ENCODE measurements at regions not wholly inside any gene's neighbourhood (a gene's known extent, or its start where the extent isn't known, plus 50 kb on each side); places are given as distances from the start of the nearest gene placed in this dataset.

- TF ChIP-seq CTCF (IDR thresholded peaks at IDR 0.05): no peak
- Mint-ChIP-seq H3K27ac (ENCODE audit: unreplicated experiment) (peak overlapping the region; percentile 70), H3K4me3 (ENCODE audit: unreplicated experiment) (no peak overlapping the region), H3K9me3 (ENCODE audit: unreplicated experiment) (peaks cover 11% of the 10 kb centered on the region), H3K4me1 (ENCODE audit: unreplicated experiment) (peaks cover 37% of the 10 kb centered on the region), H3K27me3 (ENCODE audit: unreplicated experiment) (no peaks in the 10 kb centered on the region), H3K36me3 (ENCODE audit: unreplicated experiment) (peaks cover 8% of the 10 kb centered on the region)
- DNase-seq (ENCODE audit: extremely low spot score, unreplicated experiment): no peak
These were observed 780.6 kb downstream of the INHBA start for GRCh38 chr7:40922316-40922670.

GRCh38 chr7:40921589-40922315, 781.1 kb downstream of the INHBA start:
- no peak overlapping the region for H3K4me3 Mint-ChIP-seq (ENCODE audit: unreplicated experiment)
- H3K27me3 Mint-ChIP-seq (ENCODE audit: unreplicated experiment): no peaks in the 10 kb centered on the region
- H3K4me1 Mint-ChIP-seq (ENCODE audit: unreplicated experiment): peaks cover 37% of the 10 kb centered on the region
- peaks cover 11% of the 10 kb centered on the region for H3K9me3 Mint-ChIP-seq (ENCODE audit: unreplicated experiment)
- no peak for TF ChIP-seq CTCF (IDR thresholded peaks at IDR 0.05)
- H3K27ac Mint-ChIP-seq (ENCODE audit: unreplicated experiment): peak overlapping the region; percentile 70
- H3K36me3 Mint-ChIP-seq (ENCODE audit: unreplicated experiment): peaks cover 8% of the 10 kb centered on the region
- no peak for DNase-seq (ENCODE audit: extremely low spot score, unreplicated experiment)

- Mint-ChIP-seq H3K4me3 (ENCODE audit: unreplicated experiment) (no peak overlapping the region), H3K9me3 (ENCODE audit: unreplicated experiment) (peaks cover 7% of the 10 kb centered on the region), H3K27ac (ENCODE audit: unreplicated experiment) (peak overlapping the region; percentile 52), H3K36me3 (ENCODE audit: unreplicated experiment) (peaks cover 3% of the 10 kb centered on the region), H3K27me3 (ENCODE audit: unreplicated experiment) (no peaks in the 10 kb centered on the region), H3K4me1 (ENCODE audit: unreplicated experiment) (peaks cover 37% of the 10 kb centered on the region)
- TF ChIP-seq CTCF (IDR thresholded peaks at IDR 0.05): no peak
- DNase-seq (ENCODE audit: extremely low spot score, unreplicated experiment): no peak
These were observed 784.0 kb downstream of the SUGCT start for GRCh38 chr7:40918701-40919271.

- no peak for TF ChIP-seq CTCF (IDR thresholded peaks at IDR 0.05)
- Mint-ChIP-seq H3K27me3 (ENCODE audit: unreplicated experiment) (no peaks in the 10 kb centered on the region), H3K4me1 (ENCODE audit: unreplicated experiment) (peaks cover 27% of the 10 kb centered on the region), H3K27ac (ENCODE audit: unreplicated experiment) (no peak overlapping the region), H3K9me3 (ENCODE audit: unreplicated experiment) (no peaks in the 10 kb centered on the region), H3K36me3 (ENCODE audit: unreplicated experiment) (no peaks in the 10 kb centered on the region), H3K4me3 (ENCODE audit: unreplicated experiment) (no peak overlapping the region)
- no peak for DNase-seq (ENCODE audit: extremely low spot score, unreplicated experiment)
These were observed 782.0 kb downstream of the SUGCT start for GRCh38 chr7:40916813-40917212.

GRCh38 chr7:40915071-40915470, 780.3 kb downstream of the SUGCT start:
- no peak for DNase-seq (ENCODE audit: extremely low spot score, unreplicated experiment)
- peaks cover 25% of the 10 kb centered on the region for H3K4me1 Mint-ChIP-seq (ENCODE audit: unreplicated experiment)
- H3K36me3 Mint-ChIP-seq (ENCODE audit: unreplicated experiment): no peaks in the 10 kb centered on the region
- H3K4me3 Mint-ChIP-seq (ENCODE audit: unreplicated experiment): no peak overlapping the region
- H3K27me3 Mint-ChIP-seq (ENCODE audit: unreplicated experiment): no peaks in the 10 kb centered on the region
- no peak for TF ChIP-seq CTCF (IDR thresholded peaks at IDR 0.05)
- no peaks in the 10 kb centered on the region for H3K9me3 Mint-ChIP-seq (ENCODE audit: unreplicated experiment)
- H3K27ac Mint-ChIP-seq (ENCODE audit: unreplicated experiment): no peak overlapping the region

Measured in osteocyte (in vitro differentiated cells).